22Rv1 (cell line): ENCODE measurements at regions not wholly inside any gene's neighbourhood (a gene's known extent, or its start where the extent isn't known, plus 50 kb on each side); places are given as distances from the start of the nearest gene placed in this dataset.

Experiments
- H3K27ac ChIP-seq: fragments of 450-650 bp; 2 replicates; pipeline ENCODE4 v1.5.1; 2017
- ZFX ChIP-seq: fragments of 450-650 bp; IDR thresholded peaks from 2 replicates; pipeline ENCODE4 v1.6.1; 2017; ENCODE audit warnings: antibody characterized with exemption, borderline replicate concordance
- TF ChIP-seq, protein P1 (sequence below): fragments of 450-650 bp; IDR thresholded peaks from 2 replicates; pipeline ENCODE4 v1.5.1; 2017; ENCODE audit warnings: mild to moderate bottlenecking

GRCh38 chr13:109892101-109892500, 105.7 kb upstream of the IRS2 start:
- no peak overlapping the region for H3K27ac ChIP-seq
- TF ChIP-seq, protein P1, sequence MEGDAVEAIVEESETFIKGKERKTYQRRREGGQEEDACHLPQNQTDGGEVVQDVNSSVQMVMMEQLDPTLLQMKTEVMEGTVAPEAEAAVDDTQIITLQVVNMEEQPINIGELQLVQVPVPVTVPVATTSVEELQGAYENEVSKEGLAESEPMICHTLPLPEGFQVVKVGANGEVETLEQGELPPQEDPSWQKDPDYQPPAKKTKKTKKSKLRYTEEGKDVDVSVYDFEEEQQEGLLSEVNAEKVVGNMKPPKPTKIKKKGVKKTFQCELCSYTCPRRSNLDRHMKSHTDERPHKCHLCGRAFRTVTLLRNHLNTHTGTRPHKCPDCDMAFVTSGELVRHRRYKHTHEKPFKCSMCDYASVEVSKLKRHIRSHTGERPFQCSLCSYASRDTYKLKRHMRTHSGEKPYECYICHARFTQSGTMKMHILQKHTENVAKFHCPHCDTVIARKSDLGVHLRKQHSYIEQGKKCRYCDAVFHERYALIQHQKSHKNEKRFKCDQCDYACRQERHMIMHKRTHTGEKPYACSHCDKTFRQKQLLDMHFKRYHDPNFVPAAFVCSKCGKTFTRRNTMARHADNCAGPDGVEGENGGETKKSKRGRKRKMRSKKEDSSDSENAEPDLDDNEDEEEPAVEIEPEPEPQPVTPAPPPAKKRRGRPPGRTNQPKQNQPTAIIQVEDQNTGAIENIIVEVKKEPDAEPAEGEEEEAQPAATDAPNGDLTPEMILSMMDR: no peak
- TF ChIP-seq ZFX: no peak

DNA sequence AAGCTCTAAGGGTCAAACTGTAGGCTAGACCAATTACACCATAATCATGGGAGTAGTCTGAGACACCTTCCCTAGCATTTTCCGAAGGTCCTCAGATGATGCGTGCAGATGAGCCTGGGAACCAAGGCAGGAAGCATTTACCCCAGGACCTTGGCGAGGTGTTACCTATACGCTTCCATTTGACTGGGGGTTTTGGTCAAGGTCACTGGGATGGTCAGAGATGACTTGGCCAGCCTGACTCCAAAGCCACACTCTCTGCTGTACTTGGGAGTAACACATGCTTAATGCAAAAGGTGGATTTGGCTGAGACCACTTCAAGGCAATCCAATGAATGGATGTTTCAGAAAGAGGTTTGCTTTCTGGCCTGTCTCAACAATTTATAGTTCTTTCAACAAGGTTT, 98.9 kb upstream of the IRS2 start:
- TF ChIP-seq, protein P1: no peak
- no peak for TF ChIP-seq ZFX
- no peak overlapping the region for H3K27ac ChIP-seq

DNA sequence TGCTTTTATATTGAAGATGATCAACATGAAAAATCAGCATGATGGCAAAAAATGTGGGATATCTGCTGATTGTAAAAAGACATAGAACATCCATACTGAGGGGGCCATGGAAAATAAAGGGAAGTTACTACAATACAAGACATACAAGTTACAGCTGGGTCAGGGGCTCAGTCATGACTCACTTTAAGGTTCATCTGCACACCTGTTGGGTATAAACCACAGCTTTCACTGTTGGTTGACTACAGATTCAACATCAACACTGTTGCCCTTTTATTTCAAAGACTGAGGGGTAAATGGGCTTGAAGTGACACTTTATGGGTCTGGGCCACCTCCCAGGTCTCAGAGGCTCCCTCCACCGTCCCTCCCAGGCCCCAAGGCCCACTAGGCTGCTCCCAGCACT, 98.1 kb upstream of the IRS2 start:
- TF ChIP-seq, protein P1: no peak
- TF ChIP-seq ZFX: no peak
- H3K27ac ChIP-seq: no peak overlapping the region

DNA sequence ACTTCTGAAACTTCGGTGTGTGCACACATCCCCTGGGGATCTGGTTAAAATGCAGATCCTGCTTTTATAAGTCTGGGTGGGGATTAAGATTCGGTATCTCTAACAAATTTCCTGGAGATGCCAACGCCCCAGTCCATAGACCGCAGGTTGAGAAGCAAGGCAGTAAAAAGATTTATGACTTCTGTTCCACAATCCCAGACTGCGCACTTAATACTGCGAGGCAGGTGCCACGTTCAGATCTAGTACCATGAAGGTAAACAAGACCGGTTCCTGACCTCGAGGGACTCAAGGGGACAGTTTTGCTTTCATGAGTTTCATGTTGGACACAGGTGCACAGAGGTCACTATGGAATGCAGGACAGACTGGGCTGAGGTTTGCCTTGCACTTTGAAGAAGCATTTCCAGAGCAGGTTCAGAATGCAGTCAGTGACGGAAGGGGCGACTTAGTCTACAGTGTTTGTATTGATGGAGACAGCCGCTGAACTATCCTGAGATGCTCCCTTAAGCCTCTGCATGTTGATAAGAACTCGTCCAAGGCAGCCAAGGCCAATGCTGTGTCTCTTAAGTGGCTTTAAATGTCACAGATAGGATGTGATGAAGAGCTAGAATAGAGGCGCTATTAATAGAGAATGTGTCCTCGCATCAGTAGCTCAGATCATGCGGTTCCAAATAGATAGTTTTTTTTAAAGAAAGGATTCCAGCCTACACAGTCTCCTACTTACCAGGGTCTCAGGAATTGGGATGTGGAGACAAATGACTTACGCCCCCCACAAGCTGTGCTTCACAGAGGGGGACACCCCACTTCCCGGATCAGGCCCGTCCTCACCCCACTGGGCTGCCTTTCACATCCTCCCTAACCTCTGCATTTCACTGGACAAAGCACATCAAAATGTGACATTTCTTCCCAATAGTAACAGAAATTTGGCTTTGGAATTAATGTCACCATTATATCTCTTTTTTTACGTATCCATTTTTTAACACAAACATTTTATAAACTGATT, 97.1 kb upstream of the IRS2 start:
- TF ChIP-seq, protein P1: no peak
- no peak for TF ChIP-seq ZFX
- no peak overlapping the region for H3K27ac ChIP-seq

- no peak overlapping the region for H3K27ac ChIP-seq
- TF ChIP-seq ZFX: no peak
- TF ChIP-seq, protein P1: no peak
Measured at GRCh38 chr13:109881961-109882558, 95.7 kb upstream of the IRS2 start.

DNA sequence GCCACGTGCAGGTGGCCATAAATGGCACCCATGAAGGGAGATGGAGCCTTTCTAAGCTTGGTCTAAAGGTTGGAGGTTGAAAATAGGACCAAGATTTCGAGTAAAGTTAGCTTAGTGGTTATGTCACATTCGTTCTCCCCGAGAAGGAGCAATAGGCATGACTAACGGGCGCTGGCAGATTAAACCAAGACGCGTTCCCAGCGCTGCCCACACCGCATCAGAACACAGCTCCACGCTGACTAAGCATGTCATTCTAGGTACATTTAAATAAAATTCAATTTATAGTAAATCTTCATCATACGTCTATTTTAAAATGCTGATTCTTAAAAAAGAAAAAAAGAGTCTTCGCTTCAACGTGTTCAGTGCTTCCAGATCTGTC, 95.0 kb upstream of the IRS2 start:
- no peak overlapping the region for H3K27ac ChIP-seq
- TF ChIP-seq, protein P1: no peak
- TF ChIP-seq ZFX: no peak
